ENCODE measurements at regions not wholly inside any gene's neighbourhood (a gene's known extent, or its start where the extent isn't known, plus 50 kb on each side); places are given as distances from the start of the nearest gene placed in this dataset.

GRCh38 chr15:98277602-98278001 lies 317.1 kb downstream of the ARRDC4 start:
- no peak for TF ChIP-seq CTCF (conservative IDR thresholded peaks at IDR 0.05)
- DNase-seq (ENCODE audit: extremely low spot score, unreplicated experiment), result no peak
- H3K9me3 Mint-ChIP-seq, result peaks cover 6% of the 10 kb centered on the region
- no peaks in the 10 kb centered on the region for H3K36me3 Mint-ChIP-seq
- H3K4me1 Mint-ChIP-seq (ENCODE audit: unreplicated experiment), result peaks cover 2% of the 10 kb centered on the region
- H3K27me3 Mint-ChIP-seq, result peaks cover 43% of the 10 kb centered on the region
- H3K27ac Mint-ChIP-seq, result no peak overlapping the region
- no peak overlapping the region for H3K4me3 Mint-ChIP-seq

GRCh38 chr15:98280284-98280975 lies 319.9 kb downstream of the ARRDC4 start:
- TF ChIP-seq CTCF (conservative IDR thresholded peaks at IDR 0.05), result no peak
- Mint-ChIP-seq H3K9me3 (peaks cover 6% of the 10 kb centered on the region), H3K4me1 (ENCODE audit: unreplicated experiment) (peaks cover 9% of the 10 kb centered on the region), H3K27ac (no peak overlapping the region), H3K4me3 (no peak overlapping the region), H3K27me3 (peaks cover 46% of the 10 kb centered on the region), H3K36me3 (no peaks in the 10 kb centered on the region)
- DNase-seq (ENCODE audit: extremely low spot score, unreplicated experiment), result no peak

GRCh38 chr15:98281130-98281529 lies 320.6 kb downstream of the ARRDC4 start:
- Mint-ChIP-seq H3K36me3 (no peaks in the 10 kb centered on the region), H3K27ac (no peak overlapping the region), H3K4me1 (ENCODE audit: unreplicated experiment) (peaks cover 9% of the 10 kb centered on the region), H3K9me3 (peaks cover 6% of the 10 kb centered on the region), H3K27me3 (peaks cover 48% of the 10 kb centered on the region), H3K4me3 (no peak overlapping the region)
- DNase-seq (ENCODE audit: extremely low spot score, unreplicated experiment), result no peak
- TF ChIP-seq CTCF (conservative IDR thresholded peaks at IDR 0.05), result no peak

- Mint-ChIP-seq H3K4me1 (ENCODE audit: unreplicated experiment) (peaks cover 9% of the 10 kb centered on the region), H3K4me3 (no peak overlapping the region), H3K36me3 (no peaks in the 10 kb centered on the region), H3K9me3 (peaks cover 3% of the 10 kb centered on the region), H3K27me3 (peaks cover 51% of the 10 kb centered on the region), H3K27ac (no peak overlapping the region)
- DNase-seq (ENCODE audit: extremely low spot score, unreplicated experiment), result no peak
- no peak for TF ChIP-seq CTCF (conservative IDR thresholded peaks at IDR 0.05)
Observed at GRCh38 chr15:98282656-98283332, 322.3 kb downstream of the ARRDC4 start.

GRCh38 chr15:98286200-98286599 lies 325.7 kb downstream of the ARRDC4 start:
- H3K4me3 Mint-ChIP-seq, result no peak overlapping the region
- H3K36me3 Mint-ChIP-seq, result no peaks in the 10 kb centered on the region
- no peak overlapping the region for H3K27ac Mint-ChIP-seq
- no peak for TF ChIP-seq CTCF (conservative IDR thresholded peaks at IDR 0.05)
- no peak for DNase-seq (ENCODE audit: extremely low spot score, unreplicated experiment)
- peaks cover 9% of the 10 kb centered on the region for H3K4me1 Mint-ChIP-seq (ENCODE audit: unreplicated experiment)
- H3K27me3 Mint-ChIP-seq, result peaks cover 55% of the 10 kb centered on the region
- H3K9me3 Mint-ChIP-seq, result no peaks in the 10 kb centered on the region
